IMR-90 (cell line): ENCODE measurements at regions not wholly inside any gene's neighbourhood (a gene's known extent, or its start where the extent isn't known, plus 50 kb on each side); places are given as distances from the start of the nearest gene placed in this dataset.

Source experiments
- ATAC-seq: fragments of 200-7000 bp; cut with Tn5 transposase; 2 replicates; pipeline ENCODE4 v1.9.1; 2020; ENCODE audit warnings: low read depth, mild to moderate bottlenecking, moderate library complexity
- BruUV-seq: library from RNA; stranded (reverse); fragments of 400-500 nt; replicated peaks from 2 replicates; lab custom pipeline; 2021; lab: Mats Ljungman, UMichigan
- CTCF ChIA-PET: fragments of 300-600 bp; formaldehyde crosslinking; extraction: SDS; loops from one replicate; lab custom pipeline; 2021; ENCODE audit warnings: antibody characterized with exemption; lab: Yijun Ruan, JAX
- POLR2A ChIA-PET: fragments of 300-600 bp; sonication (Branson Sonifier 250); formaldehyde crosslinking; loops from one replicate; lab custom pipeline; 2022; ENCODE audit warnings: antibody characterized with exemption; ENCODE audit not compliant: unreplicated experiment; lab: Charles Lee
- DNase-seq: peaks from one replicate; pipeline ENCODE4 v3.0.0; 2013
- H2AFZ ChIP-seq: replicated peaks from 2 replicates; pipeline ENCODE3; 2013; ENCODE audit warnings: low read length, mild to moderate bottlenecking; ENCODE audit not compliant: poor library complexity
- H2AK5ac ChIP-seq: 2 replicates; pipeline ENCODE4 v1.6.1; 2013; ENCODE audit warnings: low read depth, low read length, inconsistent platforms
- H2AK9ac ChIP-seq: replicated peaks from 2 replicates; pipeline ENCODE3; 2013; ENCODE audit warnings: mild to moderate bottlenecking, low read depth, low read length, moderate library complexity; ENCODE audit not compliant: poor library complexity
- H2BK120ac ChIP-seq: 2 replicates; pipeline ENCODE4 v1.6.1; 2013; ENCODE audit warnings: low read depth, low read length, inconsistent platforms
- H2BK15ac ChIP-seq: 3 replicates; pipeline ENCODE4 v1.6.1; 2013; ENCODE audit warnings: low read depth, low read length, inconsistent platforms
- H2BK20ac ChIP-seq: 2 replicates; pipeline ENCODE4 v1.6.1; 2013; ENCODE audit warnings: low read depth, mild to moderate bottlenecking, inconsistent platforms, low read length, moderate library complexity
- H2BK5ac ChIP-seq: 2 replicates; pipeline ENCODE4 v1.6.1; 2013; ENCODE audit warnings: mild to moderate bottlenecking, low read depth, low read length, inconsistent platforms; ENCODE audit not compliant: poor library complexity, severe bottlenecking
- H3K14ac ChIP-seq: replicated peaks from 2 replicates; pipeline ENCODE4 v1.6.1; 2013; ENCODE audit warnings: low read depth, low read length, inconsistent platforms
- H3K18ac ChIP-seq: 2 replicates; pipeline ENCODE4 v1.6.1; 2013; ENCODE audit warnings: low read depth, low read length, control low read depth
- H3K23ac ChIP-seq: 2 replicates; pipeline ENCODE4 v1.6.1; 2013; ENCODE audit warnings: low read depth, low read length, inconsistent platforms
- H3K27ac ChIP-seq: 2 replicates; pipeline ENCODE4 v1.5.1; 2013; ENCODE audit warnings: mild to moderate bottlenecking, control low read depth, low read length; ENCODE audit not compliant: insufficient read depth
- H3K27me3 ChIP-seq: 2 replicates; pipeline ENCODE4 v1.6.1; 2013; ENCODE audit warnings: low read length; ENCODE audit not compliant: control insufficient read depth, insufficient read depth
- H3K36me3 ChIP-seq: 2 replicates; pipeline ENCODE4 v1.6.1; 2013; ENCODE audit warnings: low read length, mixed read lengths; ENCODE audit not compliant: control insufficient read depth, insufficient read depth
- H3K4ac ChIP-seq: 2 replicates; pipeline ENCODE4 v1.6.1; 2013; ENCODE audit warnings: low read depth, low read length, inconsistent platforms
- H3K4me1 ChIP-seq: 2 replicates; pipeline ENCODE4 v1.6.1; 2013; ENCODE audit warnings: low read length, mixed read lengths; ENCODE audit not compliant: control insufficient read depth, insufficient read depth
- H3K4me2 ChIP-seq: 2 replicates; pipeline ENCODE4 v1.6.1; 2013; ENCODE audit warnings: low read depth, mild to moderate bottlenecking, control low read depth, low read length, moderate library complexity
- H3K4me3 ChIP-seq: 2 replicates; pipeline ENCODE4 v1.5.1; 2013; ENCODE audit warnings: low read depth, mild to moderate bottlenecking, control low read depth, low read length, moderate library complexity; ENCODE audit not compliant: insufficient read depth
- H3K56ac ChIP-seq: 2 replicates; pipeline ENCODE4 v1.6.1; 2013; ENCODE audit warnings: low read length, inconsistent platforms; ENCODE audit not compliant: insufficient read depth; ENCODE audit errors: extremely low read depth
- H3K79me1 ChIP-seq, 2 experiments: 2 replicates each; pipeline ENCODE4 v1.6.1; 2013; ENCODE audit warnings: low read length in 2 of 2, inconsistent platforms in 1 of 2, low read depth in 1 of 2
- H3K9ac ChIP-seq: 2 replicates; pipeline ENCODE4 v1.6.1; 2013; ENCODE audit warnings: low read depth, low read length, control low read depth
- H3K9me1 ChIP-seq: 2 replicates; pipeline ENCODE4 v1.6.1; 2013; ENCODE audit warnings: low read length, inconsistent platforms; ENCODE audit not compliant: insufficient read depth
- H3K9me3 ChIP-seq: 2 replicates; pipeline ENCODE4 v1.6.1; 2013; ENCODE audit warnings: low read length; ENCODE audit not compliant: control insufficient read depth, insufficient read depth
- H4K20me1 ChIP-seq: 2 replicates; pipeline ENCODE4 v1.6.1; 2013; ENCODE audit warnings: low read length, inconsistent platforms; ENCODE audit not compliant: insufficient read depth
- H4K5ac ChIP-seq: 2 replicates; pipeline ENCODE4 v1.6.1; 2013; ENCODE audit warnings: mild to moderate bottlenecking, low read depth, low read length, control low read depth
- H4K8ac ChIP-seq, 2 experiments: 2 replicates each; pipeline ENCODE4 v1.6.1; 2013; ENCODE audit warnings: low read depth in 2 of 2, low read length in 2 of 2, control low read depth in 1 of 2, inconsistent platforms in 1 of 2
- H4K91ac ChIP-seq: 2 replicates; pipeline ENCODE4 v1.6.1; 2013; ENCODE audit warnings: low read depth, low read length, inconsistent platforms; ENCODE audit not compliant: insufficient read depth
- CTCF ChIP-seq: conservative IDR thresholded peaks from 2 replicates; pipeline ENCODE4 v1.5.1; 2012; ENCODE audit warnings: mild to moderate bottlenecking, low read depth, low read length, improper control_type of control experiment
- ELK1 ChIP-seq: fragments of 150-350 bp; IDR thresholded peaks from 2 replicates; pipeline ENCODE4 v1.6.1; 2016; ENCODE audit warnings: low read depth, mild to moderate bottlenecking, low read length, moderate library complexity, borderline replicate concordance
- FOS ChIP-seq: fragments of 150-350 bp; IDR thresholded peaks from 2 replicates; pipeline ENCODE4 v1.6.1; 2016; ENCODE audit warnings: low read depth, low read length
- MAFK ChIP-seq: IDR thresholded peaks from 2 replicates; pipeline ENCODE4 v1.6.1; 2012; ENCODE audit warnings: low read depth, low read length, improper control_type of control experiment
- MAZ ChIP-seq: IDR thresholded peaks from 2 replicates; pipeline ENCODE4 v1.6.1; 2012; ENCODE audit warnings: low read depth, mild to moderate bottlenecking, low read length, improper control_type of control experiment, moderate library complexity, borderline replicate concordance
- MXI1 ChIP-seq: IDR thresholded peaks from 2 replicates; pipeline ENCODE4 v1.6.1; 2012; ENCODE audit warnings: low read depth, mild to moderate bottlenecking, low read length, moderate library complexity, borderline replicate concordance
- NFE2L2 ChIP-seq: fragments of 150-350 bp; IDR thresholded peaks from 2 replicates; pipeline ENCODE4 v1.6.1; 2016; ENCODE audit warnings: low read depth, mild to moderate bottlenecking, low read length
- POLR2A ChIP-seq: IDR thresholded peaks from 2 replicates; pipeline ENCODE4 v1.6.1; 2012; ENCODE audit warnings: mild to moderate bottlenecking, low read depth, low read length
- RAD21 ChIP-seq: IDR thresholded peaks from 2 replicates; pipeline ENCODE4 v1.6.1; 2012; ENCODE audit warnings: low read length, improper control_type of control experiment
- SMC3 ChIP-seq: fragments of 150-350 bp; IDR thresholded peaks from 2 replicates; pipeline ENCODE4 v1.6.1; 2016; ENCODE audit warnings: low read depth, mild to moderate bottlenecking, antibody characterized with exemption, low read length, moderate library complexity
- USF2 ChIP-seq: fragments of 150-350 bp; IDR thresholded peaks from 2 replicates; pipeline ENCODE4 v1.6.1; 2017; ENCODE audit warnings: mild to moderate bottlenecking, antibody characterized with exemption, low read length, low read depth
- WGBS, 2 experiments: methylation state at CpG; one replicate each; pipeline versions ENCODE4 v1.1.5 to v1.1.7; 2013; ENCODE audit warnings: missing lambda C conversion rate in 2 of 2; ENCODE audit not compliant: insufficient read length in 1 of 2; ENCODE audit errors: extremely low coverage in 2 of 2; 5-methylcytosine and 5-hydroxymethylcytosine counted together
- dilution Hi-C: fragments of 300-500 bp; cut with HindIII; formaldehyde crosslinking; loops from one replicate; pipeline ENCODE4 v1.14.3; 2018; ENCODE audit warnings: low sequenced_read_pairs; ENCODE audit not compliant: unreplicated experiment
- in situ Hi-C: fragments of 300-500 bp; cut with MboI; formaldehyde crosslinking; loops from 3 replicates; pipeline ENCODE4 v1.14.3; 2019; ENCODE audit warnings: low sequenced_read_pairs, inconsistent platforms, mixed read lengths
- intact Hi-C: fragments of 100-400 bp; cut with micrococcal nuclease; formaldehyde crosslinking; loops from 2 replicates; pipeline ENCODE4 v1.10.0; 2022

- in situ Hi-C loops, result no loop called here
- Histone ChIP-seq H3K14ac (peak overlapping the region; percentile 52), H3K4me1 (peaks cover 12% of the 10 kb centered on the region), H2AFZ (peak overlapping the region; percentile 19), H3K23ac (peak overlapping the region; percentile 56; the same call in 1 of the 2 replicates), H2BK20ac (peak overlapping the region; percentile 89), H4K91ac (peak overlapping the region; percentile 80), H4K5ac (no peak overlapping the region), H3K27ac (no peak overlapping the region), H4K8ac (peak overlapping the region; percentile 53 to 65; a peak in 1 of 4 replicates), H3K79me1 (no peaks in the 10 kb centered on the region; a peak in 1 of 4 replicates), H2BK5ac (no peak overlapping the region), H3K36me3 (no peaks in the 10 kb centered on the region), H3K9me1 (peaks cover 7% of the 10 kb centered on the region), H2BK15ac (peak overlapping the region; percentile 22; the same call in 2 of the 3 replicates), H3K27me3 (no peaks in the 10 kb centered on the region), H3K4me3 (no peak overlapping the region), H2AK5ac (peak overlapping the region; percentile 98), H2BK120ac (peak overlapping the region; percentile 83), H3K4me2 (no peak overlapping the region), H3K56ac (no peak overlapping the region), H3K4ac (peak overlapping the region; percentile 85), H3K9me3 (no peaks in the 10 kb centered on the region), H2AK9ac (no peak overlapping the region), H3K9ac (no peak overlapping the region), H3K18ac (no peak overlapping the region), H4K20me1 (no peaks in the 10 kb centered on the region)
- BruUV-seq, result no TSS peak
- WGBS, 2 experiments, result 94% methylated on average over 9 of the region's 14 CpGs; no CpG with 5 or more reads in 1 of the 2 experiments
- DNase-seq, result no peak
- ChIA-PET POLR2A (no interaction called here), CTCF (no interaction called here)
- dilution Hi-C loops, result no loop called here
- no peak for ATAC-seq
- intact Hi-C loops, result no loop called here
- TF ChIP-seq FOS, result no peak
- TF ChIP-seq USF2, result no peak
- no peak for TF ChIP-seq MAFK
- no peak for TF ChIP-seq ELK1
- TF ChIP-seq SMC3, result no peak
- TF ChIP-seq NFE2L2, result no peak
- no peak for TF ChIP-seq POLR2A
- no peak for TF ChIP-seq CTCF
- TF ChIP-seq RAD21, result no peak
- TF ChIP-seq MAZ, result no peak
- no peak for TF ChIP-seq MXI1
These were observed 94.3 kb downstream of the SOCS6 start for GRCh38 chr18:70382992-70383717.
